HCT116 (cell line): ENCODE measurements at regions not wholly inside any gene's neighbourhood (a gene's known extent, or its start where the extent isn't known, plus 50 kb on each side); places are given as distances from the start of the nearest gene placed in this dataset.

ENCODE experiments used
- ATAC-seq: fragments of 200-7000 bp; cut with Tn5 transposase; 2 replicates; pipeline ENCODE4 v1.9.1; 2020; ENCODE audit warnings: mild to moderate bottlenecking, moderate library complexity
- BruUV-seq: library from RNA; stranded (reverse); fragments of 400-500 nt; replicated peaks from 2 replicates; lab custom pipeline; 2021; lab: Mats Ljungman, UMichigan
- CTCF ChIA-PET: fragments of 300-600 bp; sonication (Branson Sonifier 250); formaldehyde crosslinking; loops from one replicate; lab custom pipeline; 2021; ENCODE audit warnings: antibody characterized with exemption; lab: Charles Lee
- POLR2A ChIA-PET: fragments of 300-600, 350-600 bp; sonication (Branson Sonifier 250); formaldehyde crosslinking; loops from one replicate; lab custom pipeline; 2021; ENCODE audit warnings: antibody characterized with exemption; lab: Charles Lee
- RAD21 ChIA-PET, 2 experiments: fragments of 300-600 bp; sonication (Branson Sonifier 250); formaldehyde crosslinking; loops; one replicate each; lab custom pipeline; 2023; ENCODE audit warnings: low total read pairs in 2 of 2; ENCODE audit not compliant: uncharacterized antibody in 2 of 2, unreplicated experiment in 2 of 2, low non-redundant PET in 1 of 2; lab: Charles Lee
- DNase-seq: peaks from one replicate; pipeline ENCODE4 v3.0.0-alpha.2; 2010; ENCODE audit warnings: low read depth, low spot score
- H2AFZ ChIP-seq: fragments of 200-600 bp; shearing (Covaris generic), sonication (generic); 2 replicates; pipeline ENCODE4 v1.6.1; 2017; ENCODE audit warnings: low read depth, mixed run types, mixed read lengths, antibody characterized with exemption, low read length; ENCODE audit not compliant: poor library complexity, severe bottlenecking
- H3K27ac ChIP-seq: 2 replicates; pipeline ENCODE4 v1.5.1; 2012; ENCODE audit warnings: low read depth, low read length
- H3K27me3 ChIP-seq: fragments of 200-600 bp; sonication (generic); 2 replicates; pipeline ENCODE4 v1.6.1; 2016; ENCODE audit warnings: mixed run types, low read length, mixed read lengths; ENCODE audit not compliant: insufficient read depth
- H3K36me3 ChIP-seq, 2 experiments: fragments of 200-500 bp in 1 of 2; fragments of 200-600 bp in 1 of 2; sonication (Bioruptor generic) in 1 of 2; sonication (generic) in 1 of 2; 2 replicates each; pipeline versions ENCODE4 v1.5.1 to v1.6.1; 2014 to 2016; ENCODE audit warnings: low read length in 2 of 2, inconsistent platforms in 1 of 2, mixed read lengths in 1 of 2, mixed run types in 1 of 2; ENCODE audit not compliant: insufficient read depth in 2 of 2, control insufficient read depth in 1 of 2
- H3K4me1 ChIP-seq, 2 experiments: fragments of 200-600 bp in 1 of 2; sonication (generic) in 1 of 2; 2 replicates each; pipeline versions ENCODE4 v1.5.1 to v1.6.1; 2012 to 2017; ENCODE audit warnings: low read length in 2 of 2, inconsistent platforms in 1 of 2, mild to moderate bottlenecking in 1 of 2, mixed read lengths in 1 of 2, mixed run types in 1 of 2, moderate library complexity in 1 of 2; ENCODE audit not compliant: insufficient read depth in 2 of 2, control insufficient read depth in 1 of 2
- H3K4me2 ChIP-seq: fragments of 200-600 bp; sonication (generic); 2 replicates; pipeline ENCODE4 v1.6.1; 2017; ENCODE audit warnings: mixed run types, low read length, mixed read lengths
- H3K4me3 ChIP-seq, 2 experiments: fragments of 200-600 bp in 1 of 2; sonication (generic) in 1 of 2; replicated peaks in 1 of 2; 2 replicates each; pipeline ENCODE4 v1.5.1; 2011 to 2016; ENCODE audit warnings: low read length in 2 of 2, control low read depth in 1 of 2, low read depth in 1 of 2, mild to moderate bottlenecking in 1 of 2, mixed read lengths in 1 of 2, mixed run types in 1 of 2
- H3K79me2 ChIP-seq: fragments of 200-600 bp; sonication (generic); 2 replicates; pipeline ENCODE4 v1.6.1; 2017; ENCODE audit warnings: mild to moderate bottlenecking, mixed run types, low read length, moderate library complexity, mixed read lengths; ENCODE audit not compliant: insufficient read depth
- H3K9ac ChIP-seq: fragments of 200-600 bp; sonication (generic); 2 replicates; pipeline ENCODE4 v1.6.1; 2016; ENCODE audit warnings: low read length, mixed read lengths
- H3K9me2 ChIP-seq: fragments of 200-600 bp; sonication (generic), shearing (Covaris generic); 2 replicates; pipeline ENCODE4 v1.6.1; 2017; ENCODE audit warnings: mixed run types, mild to moderate bottlenecking, moderate library complexity; ENCODE audit not compliant: insufficient read depth
- H3K9me3 ChIP-seq, 2 experiments: fragments of 200-500 bp in 1 of 2; fragments of 200-600 bp in 1 of 2; sonication (Bioruptor generic) in 1 of 2; sonication (generic) in 1 of 2; 2 replicates each; pipeline ENCODE4 v1.6.1; 2014 to 2017; ENCODE audit warnings: low read length in 2 of 2, mixed read lengths in 2 of 2, inconsistent platforms in 1 of 2, low read depth in 1 of 2, mild to moderate bottlenecking in 1 of 2, mixed run types in 1 of 2, moderate library complexity in 1 of 2; ENCODE audit not compliant: control insufficient read depth in 1 of 2, insufficient read depth in 1 of 2
- H4K20me1 ChIP-seq: fragments of 200-600 bp; sonication (generic), shearing (Covaris generic); 2 replicates; pipeline ENCODE4 v1.6.1; 2017; ENCODE audit warnings: mixed run types, mild to moderate bottlenecking, moderate library complexity; ENCODE audit not compliant: insufficient read depth
- CEBPB ChIP-seq: IDR thresholded peaks from 2 replicates; pipeline ENCODE4 v1.6.1; 2012; ENCODE audit warnings: low read depth
- ELF1 ChIP-seq: IDR thresholded peaks from 2 replicates; pipeline ENCODE4 v1.6.1; 2012; ENCODE audit warnings: low read depth, borderline replicate concordance
- EZH2 ChIP-seq: fragments of 200-600 bp; sonication (generic); IDR thresholded peaks from 2 replicates; pipeline ENCODE4 v1.6.1; 2017; ENCODE audit warnings: antibody characterized with exemption, mixed run types
- FOSL1 ChIP-seq: IDR thresholded peaks from 2 replicates; pipeline ENCODE4 v1.6.1; 2012; ENCODE audit warnings: low read depth
- JUND ChIP-seq: IDR thresholded peaks from 2 replicates; pipeline ENCODE4 v1.6.1; 2012
- POLR2AphosphoS5 ChIP-seq: IDR thresholded peaks from 2 replicates; pipeline ENCODE4 v1.6.1; 2011; ENCODE audit warnings: mild to moderate bottlenecking, low read depth, low read length, moderate library complexity
- RAD21 ChIP-seq: IDR thresholded peaks from 2 replicates; pipeline ENCODE4 v1.6.1; 2012; ENCODE audit warnings: low read depth, mild to moderate bottlenecking
- SIN3A ChIP-seq: IDR thresholded peaks from 2 replicates; pipeline ENCODE4 v1.6.1; 2012; ENCODE audit warnings: low read depth
- SP1 ChIP-seq: IDR thresholded peaks from 2 replicates; pipeline ENCODE4 v1.6.1; 2012; ENCODE audit warnings: low read depth
- TCF7L2 ChIP-seq: IDR thresholded peaks from 2 replicates; pipeline ENCODE4 v1.7.0; 2011; ENCODE audit warnings: borderline replicate concordance, inconsistent platforms; ENCODE audit not compliant: insufficient read depth, insufficient read length; ENCODE audit errors: extremely low read depth
- YY1 ChIP-seq: IDR thresholded peaks from 2 replicates; pipeline ENCODE4 v1.6.1; 2011; ENCODE audit warnings: low read length, low read depth, moderate library complexity, mild to moderate bottlenecking; ENCODE audit not compliant: insufficient replicate concordance; ENCODE audit errors: extremely low read depth
- intact Hi-C: fragments of 100-400 bp; cut with micrococcal nuclease; formaldehyde crosslinking; loops from 2 replicates; pipeline ENCODE4 v1.10.0; 2022
- TF ChIP-seq, protein P1 (sequence below): IDR thresholded peaks from 2 replicates; pipeline ENCODE4 v1.6.1; 2012
- TF ChIP-seq, protein P2 (sequence below): IDR thresholded peaks from 2 replicates; pipeline ENCODE4 v1.6.1; 2011; ENCODE audit warnings: mild to moderate bottlenecking, low read length, moderate library complexity; ENCODE audit not compliant: insufficient replicate concordance; ENCODE audit errors: extremely low read depth
- TF ChIP-seq, protein P3 (sequence below), 3 experiments: fragments of 200-600 bp in 1 of 3; sonication (generic) in 1 of 3; IDR thresholded peaks in 2 of 3; conservative IDR thresholded peaks in 1 of 3; 2 replicates each; pipeline ENCODE4 v1.5.1; 2012 to 2017; ENCODE audit warnings: low read depth in 2 of 3, low read length in 2 of 3, antibody characterized with exemption in 1 of 3, borderline replicate concordance in 1 of 3, control low read depth in 1 of 3, mild to moderate bottlenecking in 1 of 3, mixed read lengths in 1 of 3, mixed run types in 1 of 3, moderate library complexity in 1 of 3; ENCODE audit not compliant: insufficient read depth in 1 of 3

DNA sequence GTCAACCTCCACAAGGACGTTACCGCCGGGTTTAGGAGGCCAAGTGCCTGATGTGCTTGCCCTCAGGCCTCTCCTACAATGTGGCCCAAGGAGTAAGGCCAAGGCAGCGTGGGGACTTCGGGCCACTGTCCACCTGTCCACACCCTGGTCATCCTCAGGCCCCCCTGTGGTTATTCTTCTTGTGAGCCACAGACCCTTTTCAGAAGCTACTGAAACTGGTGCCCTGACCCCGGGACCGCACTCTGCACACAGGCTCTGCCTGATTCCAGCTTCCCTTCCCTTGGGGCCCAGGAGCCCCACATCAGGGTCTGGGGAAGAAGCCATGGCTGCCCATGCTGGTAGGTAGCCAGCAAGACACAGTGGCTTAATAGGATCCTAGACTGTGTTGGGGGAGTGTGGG lies 128.8 kb downstream of the OLFM1 start:
- ATAC-seq: no peak
- CTCF ChIA-PET: no interaction called here
- H3K4me2 ChIP-seq: no peak overlapping the region

DNA sequence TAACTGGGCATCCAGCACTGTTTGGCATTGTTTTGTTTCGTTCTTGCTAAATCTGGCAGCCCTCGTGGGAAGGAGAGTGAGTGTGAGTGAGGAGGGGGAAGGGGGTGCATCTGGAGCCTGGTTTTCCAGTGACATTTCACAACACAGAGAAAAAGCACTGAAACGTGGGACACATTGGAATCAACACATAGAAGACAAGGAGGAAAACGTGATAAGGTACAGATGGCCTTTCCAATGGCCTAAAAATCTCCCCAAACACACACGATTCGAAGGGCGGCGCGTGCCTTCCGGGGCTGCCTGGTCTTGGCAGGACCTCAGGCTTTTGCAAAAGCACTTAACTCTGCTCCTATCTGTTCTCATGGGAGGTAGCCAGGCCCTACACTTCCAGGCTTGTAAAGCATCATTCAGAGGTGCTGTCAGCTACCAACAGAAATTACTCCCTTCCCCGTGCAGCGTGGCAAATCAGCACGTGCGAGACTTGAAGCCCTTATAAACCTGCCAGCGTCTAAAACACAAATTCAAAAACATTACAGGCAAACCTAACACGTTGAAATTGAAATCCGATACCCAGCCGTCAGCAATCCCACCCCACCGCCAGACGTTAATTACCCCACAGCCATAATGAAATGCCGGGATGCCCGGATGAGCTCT lies 129.4 kb downstream of the OLFM1 start:
- Histone ChIP-seq H3K27ac (no peak overlapping the region), H3K4me3 (no peak overlapping the region), H3K9ac (no peak overlapping the region), H2AFZ (no peak overlapping the region), H3K4me2 (no peak overlapping the region), H3K9me2 (no peaks in the 10 kb centered on the region), H3K4me1 (no peaks in the 10 kb centered on the region), H4K20me1 (no peaks in the 10 kb centered on the region), H3K27me3 (0 out of 2 replicates have a peak, but pooled peaks cover 4% of the 10 kb centered on the region), H3K36me3 (no peaks in the 10 kb centered on the region), H3K9me3 (peaks cover 0 to 3% of the 10 kb centered on the region in 2 experiments; a peak in 2 of 4 replicates), H3K79me2 (no peaks in the 10 kb centered on the region)
- no peak for DNase-seq
- ChIA-PET RAD21 (no interaction called here), POLR2A (no interaction called here), CTCF (no interaction called here)
- intact Hi-C loops: loop anchor here (10.0 kb wide), 1 partner anchor 58 kb away; no protein-coding TSS in a partner anchor
- no TSS peak for BruUV-seq
- ATAC-seq: no peak
- TF ChIP-seq SP1 (no peak), ELF1 (no peak), SIN3A (no peak), RAD21 (no peak), FOSL1 (no peak), TCF7L2 (no peak), CEBPB (no peak), EZH2 (no peak), YY1 (no peak)
- TF ChIP-seq, protein P1, sequence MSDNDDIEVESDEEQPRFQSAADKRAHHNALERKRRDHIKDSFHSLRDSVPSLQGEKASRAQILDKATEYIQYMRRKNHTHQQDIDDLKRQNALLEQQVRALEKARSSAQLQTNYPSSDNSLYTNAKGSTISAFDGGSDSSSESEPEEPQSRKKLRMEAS: no peak
- TF ChIP-seq, protein P2, sequence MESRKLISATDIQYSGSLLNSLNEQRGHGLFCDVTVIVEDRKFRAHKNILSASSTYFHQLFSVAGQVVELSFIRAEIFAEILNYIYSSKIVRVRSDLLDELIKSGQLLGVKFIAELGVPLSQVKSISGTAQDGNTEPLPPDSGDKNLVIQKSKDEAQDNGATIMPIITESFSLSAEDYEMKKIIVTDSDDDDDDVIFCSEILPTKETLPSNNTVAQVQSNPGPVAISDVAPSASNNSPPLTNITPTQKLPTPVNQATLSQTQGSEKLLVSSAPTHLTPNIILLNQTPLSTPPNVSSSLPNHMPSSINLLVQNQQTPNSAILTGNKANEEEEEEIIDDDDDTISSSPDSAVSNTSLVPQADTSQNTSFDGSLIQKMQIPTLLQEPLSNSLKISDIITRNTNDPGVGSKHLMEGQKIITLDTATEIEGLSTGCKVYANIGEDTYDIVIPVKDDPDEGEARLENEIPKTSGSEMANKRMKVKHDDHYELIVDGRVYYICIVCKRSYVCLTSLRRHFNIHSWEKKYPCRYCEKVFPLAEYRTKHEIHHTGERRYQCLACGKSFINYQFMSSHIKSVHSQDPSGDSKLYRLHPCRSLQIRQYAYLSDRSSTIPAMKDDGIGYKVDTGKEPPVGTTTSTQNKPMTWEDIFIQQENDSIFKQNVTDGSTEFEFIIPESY: no peak

More for the DNA sequence above, 128.8 kb downstream of the OLFM1 start:
- Histone ChIP-seq H4K20me1 (no peaks in the 10 kb centered on the region), H3K9me2 (no peaks in the 10 kb centered on the region), H3K9me3 (peaks cover 0 to 6% of the 10 kb centered on the region in 2 experiments; a peak in 2 of 4 replicates), H3K79me2 (no peaks in the 10 kb centered on the region), H3K27me3 (0 out of 2 replicates have a peak, but pooled peaks cover 4% of the 10 kb centered on the region), H3K4me3 (no peak overlapping the region), H2AFZ (no peak overlapping the region), H3K4me1 (no peaks in the 10 kb centered on the region), H3K27ac (no peak overlapping the region), H3K36me3 (no peaks in the 10 kb centered on the region), H3K9ac (no peak overlapping the region)
- DNase-seq: no peak
- TF ChIP-seq ELF1 (no peak), CEBPB (no peak), SP1 (no peak), POLR2AphosphoS5 (no peak), JUND (no peak)
- TF ChIP-seq, protein P3, sequence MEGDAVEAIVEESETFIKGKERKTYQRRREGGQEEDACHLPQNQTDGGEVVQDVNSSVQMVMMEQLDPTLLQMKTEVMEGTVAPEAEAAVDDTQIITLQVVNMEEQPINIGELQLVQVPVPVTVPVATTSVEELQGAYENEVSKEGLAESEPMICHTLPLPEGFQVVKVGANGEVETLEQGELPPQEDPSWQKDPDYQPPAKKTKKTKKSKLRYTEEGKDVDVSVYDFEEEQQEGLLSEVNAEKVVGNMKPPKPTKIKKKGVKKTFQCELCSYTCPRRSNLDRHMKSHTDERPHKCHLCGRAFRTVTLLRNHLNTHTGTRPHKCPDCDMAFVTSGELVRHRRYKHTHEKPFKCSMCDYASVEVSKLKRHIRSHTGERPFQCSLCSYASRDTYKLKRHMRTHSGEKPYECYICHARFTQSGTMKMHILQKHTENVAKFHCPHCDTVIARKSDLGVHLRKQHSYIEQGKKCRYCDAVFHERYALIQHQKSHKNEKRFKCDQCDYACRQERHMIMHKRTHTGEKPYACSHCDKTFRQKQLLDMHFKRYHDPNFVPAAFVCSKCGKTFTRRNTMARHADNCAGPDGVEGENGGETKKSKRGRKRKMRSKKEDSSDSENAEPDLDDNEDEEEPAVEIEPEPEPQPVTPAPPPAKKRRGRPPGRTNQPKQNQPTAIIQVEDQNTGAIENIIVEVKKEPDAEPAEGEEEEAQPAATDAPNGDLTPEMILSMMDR (IDR thresholded peaks at IDR 0.05 in 2 of 3, conservative IDR thresholded peaks at IDR 0.05 in 1 of 3; ENCODE audit: borderline replicate concordance in 1 of 3, insufficient read depth in 1 of 3, low read depth in 2 of 3, low read length in 2 of 3): no peak
- intact Hi-C loops: loop anchor here (10.0 kb wide), 1 partner anchor 59 kb away; no protein-coding TSS in a partner anchor
- ChIA-PET POLR2A (no interaction called here), RAD21 (no interaction called here)
- no TSS peak for BruUV-seq
